Endothelial cell of umbilical vein (primary cell): ENCODE measurements at regions not wholly inside any gene's neighbourhood (a gene's known extent, or its start where the extent isn't known, plus 50 kb on each side); places are given as distances from the start of the nearest gene placed in this dataset.

Source experiments
- BruUV-seq: library from RNA; stranded (reverse); fragments of 400-500 nt; replicated peaks from 2 replicates; lab custom pipeline; 2021; lab: Mats Ljungman, UMichigan
- CTCF ChIA-PET: fragments of 300-600, 350-600 bp; sonication (Branson Sonifier 250); formaldehyde crosslinking; loops from one replicate; lab custom pipeline; 2021; ENCODE audit warnings: antibody characterized with exemption, inconsistent platforms; lab: Charles Lee
- POLR2A ChIA-PET: fragments of 300-600, 350-600 bp; sonication (Branson Sonifier 250); formaldehyde crosslinking; loops from one replicate; lab custom pipeline; 2021; ENCODE audit warnings: antibody characterized with exemption, inconsistent platforms; lab: Charles Lee
- DNase-seq: peaks from one replicate; pipeline ENCODE4 v3.0.0-alpha.2; 2011; ENCODE audit warnings: low read depth, low spot score
- FAIRE-seq: peaks from 2 replicates; lab custom pipeline; 2011; peaks lifted over from hg19 to GRCh38; lab: Jason Lieb, UNC
- H2AFZ ChIP-seq: 2 replicates; pipeline ENCODE4 v1.6.0; 2012; ENCODE audit warnings: low read depth, low read length, control low read depth, inconsistent platforms
- H3K27ac ChIP-seq: 2 replicates; pipeline ENCODE4 v1.5.1; 2011; ENCODE audit warnings: low read depth, mild to moderate bottlenecking, control low read depth, low read length, moderate library complexity; ENCODE audit not compliant: insufficient read depth
- H3K27me3 ChIP-seq, 2 experiments: 2 replicates each; pipeline versions ENCODE4 v1.6.0 to v1.6.1; 2011; ENCODE audit warnings: low read length in 2 of 2, mixed read lengths in 1 of 2; ENCODE audit not compliant: control insufficient read depth in 2 of 2, insufficient read depth in 2 of 2
- H3K36me3 ChIP-seq, 2 experiments: 2 replicates in 1 of 2; 3 replicates in 1 of 2; pipeline ENCODE4 v1.5.1; 2011; ENCODE audit warnings: low read length in 2 of 2, mild to moderate bottlenecking in 1 of 2, moderate library complexity in 1 of 2; ENCODE audit not compliant: control insufficient read depth in 2 of 2, insufficient read depth in 2 of 2; ENCODE audit errors: extremely low read depth in 1 of 2
- H3K4me1 ChIP-seq: 3 replicates; pipeline ENCODE4 v1.5.1; 2011; ENCODE audit warnings: mild to moderate bottlenecking, low read length; ENCODE audit not compliant: control insufficient read depth, insufficient read depth; ENCODE audit errors: extremely low read depth
- H3K4me2 ChIP-seq: 2 replicates; pipeline ENCODE4 v1.6.1; 2011; ENCODE audit warnings: low read length, control low read depth, mixed read lengths; ENCODE audit not compliant: insufficient read depth
- H3K4me3 ChIP-seq, 3 experiments: fragments of 200-600 bp in 1 of 3; sonication (generic), shearing (Covaris generic) in 1 of 3; replicated peaks in 1 of 3; 2 replicates each; pipeline ENCODE4 v1.5.1; 2011 to 2016; ENCODE audit warnings: control low read depth in 3 of 3, low read length in 3 of 3, mild to moderate bottlenecking in 2 of 3, inconsistent platforms in 1 of 3, low read depth in 1 of 3, moderate library complexity in 1 of 3; ENCODE audit not compliant: insufficient read depth in 1 of 3
- H3K79me2 ChIP-seq: 2 replicates; pipeline ENCODE4 v1.6.0; 2012; ENCODE audit warnings: low read length, inconsistent platforms; ENCODE audit not compliant: control insufficient read depth, insufficient read depth
- H3K9ac ChIP-seq: replicated peaks from 2 replicates; pipeline ENCODE3; 2011; ENCODE audit warnings: low read length, control low read depth; ENCODE audit not compliant: insufficient read depth; ENCODE audit errors: extremely low read depth
- H3K9me1 ChIP-seq: replicated peaks from 3 replicates; pipeline ENCODE4 v1.6.0; 2011; ENCODE audit warnings: mild to moderate bottlenecking, low read length; ENCODE audit not compliant: control insufficient read depth, insufficient read depth; ENCODE audit errors: extremely low read depth
- H3K9me3 ChIP-seq: replicated peaks from 2 replicates; pipeline ENCODE4 v1.5.1; 2012; ENCODE audit warnings: low read length, inconsistent platforms; ENCODE audit not compliant: control insufficient read depth, insufficient read depth
- H4K20me1 ChIP-seq: replicated peaks from 2 replicates; pipeline ENCODE3; 2011; ENCODE audit warnings: mild to moderate bottlenecking, low read length; ENCODE audit not compliant: control insufficient read depth, insufficient read depth; ENCODE audit errors: extremely low read depth
- CTCF ChIP-seq, 2 donors: IDR thresholded peaks; 1 replicate in 1 of 2; 2 replicates in 1 of 2; pipeline ENCODE4 v1.5.1; 2011; ENCODE audit warnings: low read length in 2 of 2, mild to moderate bottlenecking in 2 of 2, moderate library complexity in 2 of 2, control low read depth in 1 of 2, inconsistent platforms in 1 of 2, low read depth in 1 of 2; ENCODE audit not compliant: insufficient read depth in 1 of 2; ENCODE audit errors: extremely low read depth in 1 of 2
- EZH2 ChIP-seq: IDR thresholded peaks from 2 replicates; pipeline ENCODE4 v1.6.1; 2012; ENCODE audit warnings: borderline replicate concordance, low read depth, mild to moderate bottlenecking, moderate library complexity, low read length, inconsistent platforms; ENCODE audit not compliant: severe bottlenecking
- FOS ChIP-seq: IDR thresholded peaks from 2 replicates; pipeline ENCODE4 v1.6.1; 2011; ENCODE audit warnings: mild to moderate bottlenecking, low read length, moderate library complexity, borderline replicate concordance; ENCODE audit not compliant: insufficient read depth
- GATA2 ChIP-seq: IDR thresholded peaks from 2 replicates; pipeline ENCODE4 v1.7.0; 2011; ENCODE audit warnings: low read depth, mild to moderate bottlenecking, moderate library complexity, mixed read lengths, low read length; ENCODE audit not compliant: insufficient read length, insufficient read depth
- JUN ChIP-seq: IDR thresholded peaks from 2 replicates; pipeline ENCODE4 v1.6.1; 2011; ENCODE audit warnings: borderline replicate concordance, low read depth; ENCODE audit not compliant: insufficient read length, insufficient read depth
- MAX ChIP-seq: IDR thresholded peaks from 2 replicates; pipeline ENCODE4 v1.6.1; 2011; ENCODE audit not compliant: insufficient read depth, insufficient read length
- MYC ChIP-seq: IDR thresholded peaks from one replicate; pipeline ENCODE4 v1.6.1; 2011; ENCODE audit warnings: mild to moderate bottlenecking, low read depth, low read length
- POLR2A ChIP-seq: IDR thresholded peaks from 2 replicates; pipeline ENCODE4 v1.6.1; 2012; ENCODE audit warnings: low read depth, mild to moderate bottlenecking, control low read depth, low read length
- POLR2AphosphoS5 ChIP-seq: IDR thresholded peaks from 2 replicates; pipeline ENCODE4 v1.6.1; 2012; ENCODE audit warnings: low read depth, mild to moderate bottlenecking, control low read depth, low read length, moderate library complexity; ENCODE audit not compliant: insufficient read depth
- dilution Hi-C: fragments of 300-500 bp; cut with MboI; formaldehyde crosslinking; loops from one replicate; pipeline ENCODE4 v1.15.0; 2019; ENCODE audit warnings: low sequenced_read_pairs; ENCODE audit not compliant: extremely low pct_ligation_motif_present
- intact Hi-C: fragments of 100-400 bp; cut with micrococcal nuclease; formaldehyde crosslinking; loops from one replicate; pipeline ENCODE4 v1.10.0; 2022

- intact Hi-C loops = no loop called here
- FAIRE-seq = no peak
- TF ChIP-seq EZH2 (no peak), POLR2AphosphoS5 (no peak), MYC (no peak), POLR2A (no peak), FOS (no peak), GATA2 (no peak), CTCF (IDR thresholded peaks at IDR 0.05; ENCODE audit: extremely low read depth in 1 of 2, insufficient read depth in 1 of 2, low read depth in 1 of 2, low read length in 2 of 2) (no peak), JUN (no peak), MAX (no peak)
- Histone ChIP-seq H3K79me2 (no peaks in the 10 kb centered on the region), H3K36me3 (no peaks in the 10 kb centered on the region), H3K4me2 (no peak overlapping the region), H3K27me3 (no peaks in the 10 kb centered on the region), H2AFZ (no peak overlapping the region), H3K4me1 (no peaks in the 10 kb centered on the region), H3K4me3 (no peak overlapping the region), H4K20me1 (no peaks in the 10 kb centered on the region), H3K27ac (no peak overlapping the region), H3K9me3 (no peaks in the 10 kb centered on the region), H3K9ac (no peak overlapping the region), H3K9me1 (no peaks in the 10 kb centered on the region)
- dilution Hi-C loops = no loop called here
- BruUV-seq = no TSS peak
- ChIA-PET CTCF (no interaction called here), POLR2A (no interaction called here)
- DNase-seq = no peak
These were observed 1293.9 kb upstream of the LRRTM1 start for GRCh38 chr2:81598453-81598852.
